ENCODE measurements at regions not wholly inside any gene's neighbourhood (a gene's known extent, or its start where the extent isn't known, plus 50 kb on each side); places are given as distances from the start of the nearest gene placed in this dataset.
"Not testable (repeated sequence)": the region's sequence is repeated elsewhere in the genome, so short reads cannot be mapped to it uniquely, and the experiment has no call there.

DNA sequence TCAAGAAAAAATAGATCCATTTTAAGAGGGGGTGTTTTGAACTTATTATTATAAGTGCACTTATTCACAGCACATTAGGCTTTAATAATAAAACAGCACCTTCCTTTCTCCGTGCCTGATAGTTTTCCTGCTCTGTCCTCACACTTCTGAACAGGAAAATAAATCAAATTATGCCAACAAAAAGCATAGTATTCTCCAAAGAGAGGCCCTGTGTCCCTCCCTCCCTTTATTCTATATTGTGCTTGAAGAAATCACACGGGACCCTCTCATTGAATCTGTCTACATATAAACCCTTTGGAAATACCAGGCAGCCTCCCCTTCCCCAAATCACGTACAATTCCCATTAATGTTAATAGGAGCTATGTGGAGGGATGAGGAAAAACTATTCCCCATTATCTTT is 462.9 kb upstream of the NRSN1 start:
- no peaks in the 10 kb centered on the region for H3K36me3 ChIP-seq
- TF ChIP-seq CTCF (IDR thresholded peaks at IDR 0.05) (no peak), EZH2phosphoT487 (IDR thresholded peaks at IDR 0.05) (no peak), EZH2 (IDR thresholded peaks at IDR 0.05) (no peak)
- no peak overlapping the region for H3K27ac ChIP-seq

DNA sequence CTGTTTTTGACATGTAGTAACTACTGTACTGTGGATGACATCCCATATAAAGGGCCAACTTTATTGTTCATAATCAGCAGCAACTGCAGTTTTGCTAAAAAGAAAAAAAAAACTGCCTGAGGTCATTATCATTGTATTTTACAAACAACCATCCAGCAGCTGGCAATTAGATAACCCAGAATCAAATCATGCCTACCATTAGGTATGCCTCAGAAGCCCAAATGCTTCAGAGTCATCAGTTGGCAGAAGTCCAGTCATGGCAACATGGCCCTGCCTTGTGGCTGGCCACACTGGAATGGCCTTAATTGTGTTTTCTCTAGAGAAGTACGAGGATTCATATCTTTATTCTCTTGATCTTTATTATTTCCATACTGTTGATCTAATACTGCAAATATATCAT is 462.4 kb upstream of the NRSN1 start:
- Histone ChIP-seq H3F3A (ENCODE audit: low read depth) (no peaks in the 10 kb centered on the region), H3K27ac (no peak overlapping the region), H3K27me3 (no peaks in the 10 kb centered on the region), H3K9ac (no peak overlapping the region), H3K4me3 (no peak overlapping the region), H3K36me3 (no peaks in the 10 kb centered on the region), H3K9me3 (ENCODE audit: low read depth) (no peaks in the 10 kb centered on the region), H4K20me1 (ENCODE audit: low read depth) (no peaks in the 10 kb centered on the region), H2AFZ (replicated peaks) (no peak overlapping the region), H3K79me2 (ENCODE audit: low read depth) (no peaks in the 10 kb centered on the region), H3K4me1 (no peaks in the 10 kb centered on the region), H3K4me2 (no peak overlapping the region)
- no peak for DNase-seq (ENCODE audit: low spot score)
- H3K27ac Mint-ChIP-seq = no peak overlapping the region
- peaks cover 2% of the 10 kb centered on the region for H3K36me3 Mint-ChIP-seq
- H3K27me3 Mint-ChIP-seq (ENCODE audit: insufficient read depth, low read depth) = peaks cover 2% of the 10 kb centered on the region
- peaks cover 17% of the 10 kb centered on the region for H3K9me3 Mint-ChIP-seq
- no peak for TF ChIP-seq EZH2phosphoT487 (IDR thresholded peaks at IDR 0.05)
- no peak for TF ChIP-seq CTCF (IDR thresholded peaks at IDR 0.05)
- TF ChIP-seq EZH2 (IDR thresholded peaks at IDR 0.05) = no peak
- H3K4me1 Mint-ChIP-seq = peaks cover 3% of the 10 kb centered on the region
- H3K4me3 Mint-ChIP-seq = no peak overlapping the region

More for the DNA sequence above, 462.9 kb upstream of the NRSN1 start:
- no peaks in the 10 kb centered on the region for H3K9me3 ChIP-seq (ENCODE audit: low read depth)
- no peak overlapping the region for H3K4me2 ChIP-seq
- Mint-ChIP-seq H3K9me3 (peaks cover 16% of the 10 kb centered on the region), H3K4me3 (no peak overlapping the region), H3K36me3 (peaks cover 2% of the 10 kb centered on the region), H3K27ac (no peak overlapping the region), H3K4me1 (peaks cover 3% of the 10 kb centered on the region), H3K27me3 (ENCODE audit: insufficient read depth, low read depth) (peaks cover 2% of the 10 kb centered on the region)
- H3K27me3 ChIP-seq = no peaks in the 10 kb centered on the region
- no peaks in the 10 kb centered on the region for H3K79me2 ChIP-seq (ENCODE audit: low read depth)
- no peak overlapping the region for H3K9ac ChIP-seq
- H4K20me1 ChIP-seq (ENCODE audit: low read depth) = no peaks in the 10 kb centered on the region
- H2AFZ ChIP-seq (replicated peaks) = no peak overlapping the region
- no peak for DNase-seq (ENCODE audit: low spot score)
- H3F3A ChIP-seq (ENCODE audit: low read depth) = no peaks in the 10 kb centered on the region
- no peak overlapping the region for H3K4me3 ChIP-seq
- H3K4me1 ChIP-seq = no peaks in the 10 kb centered on the region

GRCh38 chr6:23665911-23666310 is 460.1 kb upstream of the NRSN1 start:
- H3K4me3 Mint-ChIP-seq; H3K4me2 ChIP-seq; H3K9me3 ChIP-seq (ENCODE audit: low read depth); H3K4me3 ChIP-seq; H3K4me1 Mint-ChIP-seq; H3K36me3 Mint-ChIP-seq; H3K36me3 ChIP-seq; DNase-seq (ENCODE audit: low spot score); H3K27ac ChIP-seq; H3F3A ChIP-seq (ENCODE audit: low read depth); H3K27me3 Mint-ChIP-seq (ENCODE audit: insufficient read depth, low read depth); H4K20me1 ChIP-seq (ENCODE audit: low read depth); H2AFZ ChIP-seq (replicated peaks); H3K4me1 ChIP-seq; H3K27me3 ChIP-seq; H3K9ac ChIP-seq; H3K79me2 ChIP-seq (ENCODE audit: low read depth); H3K27ac Mint-ChIP-seq: not testable (repeated sequence)
- H3K9me3 Mint-ChIP-seq = peaks cover 22% of the 10 kb centered on the region

GRCh38 chr6:23672737-23673136 is 453.3 kb upstream of the NRSN1 start:
- Histone ChIP-seq H3K4me2 (no peak overlapping the region), H3F3A (ENCODE audit: low read depth) (no peaks in the 10 kb centered on the region), H3K27me3 (no peaks in the 10 kb centered on the region), H3K4me1 (no peaks in the 10 kb centered on the region), H3K4me3 (no peak overlapping the region), H2AFZ (replicated peaks) (no peak overlapping the region), H3K9ac (no peak overlapping the region), H4K20me1 (ENCODE audit: low read depth) (no peaks in the 10 kb centered on the region), H3K27ac (no peak overlapping the region), H3K79me2 (ENCODE audit: low read depth) (no peaks in the 10 kb centered on the region), H3K36me3 (no peaks in the 10 kb centered on the region), H3K9me3 (ENCODE audit: low read depth) (no peaks in the 10 kb centered on the region)
- H3K4me1 Mint-ChIP-seq = no peaks in the 10 kb centered on the region
- TF ChIP-seq EZH2 (IDR thresholded peaks at IDR 0.05) = no peak
- TF ChIP-seq CTCF (IDR thresholded peaks at IDR 0.05) = no peak
- no peak for TF ChIP-seq EZH2phosphoT487 (IDR thresholded peaks at IDR 0.05)
- DNase-seq (ENCODE audit: low spot score) = no peak
- H3K36me3 Mint-ChIP-seq = peaks cover 2% of the 10 kb centered on the region
- H3K27ac Mint-ChIP-seq = no peak overlapping the region
- H3K4me3 Mint-ChIP-seq = no peak overlapping the region
- H3K9me3 Mint-ChIP-seq = peaks cover 36% of the 10 kb centered on the region
- H3K27me3 Mint-ChIP-seq (ENCODE audit: insufficient read depth, low read depth) = peaks cover 7% of the 10 kb centered on the region

Data from neural progenitor cell (in vitro differentiated cells).